H1 (cell line): ENCODE measurements at regions not wholly inside any gene's neighbourhood (a gene's known extent, or its start where the extent isn't known, plus 50 kb on each side); places are given as distances from the start of the nearest gene placed in this dataset.
A peak's percentile ranks its signal among the peaks of the same experiment; 100 is the strongest.

Source experiments
- CTCF ChIA-PET: fragments of 300-600 bp; sonication (Branson Sonifier 250); formaldehyde crosslinking; loops from one replicate; lab custom pipeline; 2021; ENCODE audit not compliant: partially characterized antibody; lab: Charles Lee
- POLR2A ChIA-PET: fragments of 300-600 bp; sonication (Branson Sonifier 250); formaldehyde crosslinking; loops from one replicate; lab custom pipeline; 2021; ENCODE audit warnings: inconsistent platforms; ENCODE audit not compliant: partially characterized antibody; lab: Charles Lee
- DNase-seq, 2 experiments: peaks; one replicate each; pipeline versions ENCODE4 v3.0.0 to v3.0.0-alpha.2; 2010 to 2022; ENCODE audit warnings: low spot score in 2 of 2, low read depth in 1 of 2, mixed read lengths in 1 of 2
- FAIRE-seq: peaks from 2 replicates; lab custom pipeline; 2011; peaks lifted over from hg19 to GRCh38; lab: Jason Lieb, UNC
- H2AFZ ChIP-seq: 2 replicates; pipeline ENCODE4 v1.8.1; 2012; ENCODE audit warnings: low read length, inconsistent platforms
- H2AK5ac ChIP-seq: 2 replicates; pipeline ENCODE4 v1.6.1; 2013; ENCODE audit warnings: low read depth, low read length
- H2BK120ac ChIP-seq: replicated peaks from 2 replicates; pipeline ENCODE3; 2013; ENCODE audit warnings: low read depth, low read length, inconsistent platforms
- H2BK12ac ChIP-seq: 2 replicates; pipeline ENCODE4 v1.6.1; 2013; ENCODE audit warnings: low read depth, low read length
- H2BK15ac ChIP-seq: 2 replicates; pipeline ENCODE4 v1.6.1; 2013; ENCODE audit warnings: low read length
- H2BK20ac ChIP-seq: 2 replicates; pipeline ENCODE4 v1.6.1; 2013; ENCODE audit warnings: low read length
- H2BK5ac ChIP-seq: 2 replicates; pipeline ENCODE4 v1.6.1; 2013; ENCODE audit warnings: low read depth, low read length
- H3K14ac ChIP-seq: 2 replicates; pipeline ENCODE4 v1.6.1; 2013; ENCODE audit warnings: inconsistent platforms; ENCODE audit not compliant: insufficient read length
- H3K18ac ChIP-seq: 2 replicates; pipeline ENCODE4 v1.6.1; 2013; ENCODE audit warnings: low read length; ENCODE audit errors: extremely low read depth
- H3K23ac ChIP-seq: 2 replicates; pipeline ENCODE4 v1.6.1; 2013; ENCODE audit warnings: inconsistent platforms; ENCODE audit not compliant: insufficient read length
- H3K23me2 ChIP-seq: 2 replicates; pipeline ENCODE4 v1.6.1; 2013; ENCODE audit warnings: low read depth, low read length
- H3K27ac ChIP-seq: 2 replicates; pipeline ENCODE4 v1.6.1; 2011; ENCODE audit warnings: low read depth, low read length, inconsistent platforms
- H3K27me3 ChIP-seq, 4 experiments: replicated peaks in 1 of 4; 1 replicate in 1 of 4; 2 replicates in 3 of 4; pipeline versions ENCODE4 v1.6.1 to v1.8.1; 2011 to 2013; ENCODE audit warnings: low read length in 3 of 4, mild to moderate bottlenecking in 3 of 4, inconsistent platforms in 2 of 4, mixed read lengths in 2 of 4, moderate library complexity in 1 of 4; ENCODE audit not compliant: control insufficient read depth in 3 of 4, insufficient read depth in 3 of 4; ENCODE audit errors: extremely low read depth in 1 of 4
- H3K36me3 ChIP-seq, 4 experiments: 2 replicates each; pipeline versions ENCODE4 v1.6.1 to v1.8.1; 2011 to 2013; ENCODE audit warnings: mild to moderate bottlenecking in 4 of 4, low read length in 3 of 4, moderate library complexity in 2 of 4, control low read depth in 1 of 4, inconsistent platforms in 1 of 4; ENCODE audit not compliant: insufficient read depth in 4 of 4, control insufficient read depth in 2 of 4
- H3K4ac ChIP-seq: replicated peaks from 2 replicates; pipeline ENCODE3; 2013; ENCODE audit warnings: low read length, low read depth, mixed read lengths, inconsistent platforms; ENCODE audit not compliant: insufficient read length
- H3K4me1 ChIP-seq, 4 experiments: replicated peaks in 1 of 4; 1 replicate in 1 of 4; 2 replicates in 3 of 4; pipeline versions ENCODE4 v1.6.1 to v1.8.1; 2011 to 2013; ENCODE audit warnings: low read length in 3 of 4, inconsistent platforms in 2 of 4, mixed read lengths in 1 of 4; ENCODE audit not compliant: insufficient read depth in 4 of 4, control insufficient read depth in 3 of 4
- H3K4me2 ChIP-seq, 2 experiments: 2 replicates each; pipeline versions ENCODE4 v1.6.1 to v1.8.1; 2011 to 2013; ENCODE audit warnings: low read depth in 2 of 2, low read length in 2 of 2, control low read depth in 1 of 2, inconsistent platforms in 1 of 2, mild to moderate bottlenecking in 1 of 2; ENCODE audit not compliant: insufficient read depth in 1 of 2
- H3K4me3 ChIP-seq, 4 experiments: fragments of 200-600, 300-600 bp in 1 of 4; sonication (generic), shearing (Covaris generic), sonication (Bioruptor Twin) in 1 of 4; 2 replicates each; pipeline versions ENCODE4 v1.5.1 to v1.8.1; 2011 to 2016; ENCODE audit warnings: low read length in 4 of 4, low read depth in 3 of 4, control low read depth in 2 of 4, inconsistent platforms in 2 of 4, mild to moderate bottlenecking in 2 of 4, mixed read lengths in 1 of 4, moderate library complexity in 1 of 4; ENCODE audit not compliant: insufficient read depth in 2 of 4; ENCODE audit errors: extremely low read depth in 1 of 4
- H3K56ac ChIP-seq: replicated peaks from 2 replicates; pipeline ENCODE3; 2013; ENCODE audit warnings: low read depth, mild to moderate bottlenecking, mixed read lengths, low read length, inconsistent platforms; ENCODE audit not compliant: insufficient read length
- H3K79me1 ChIP-seq: 2 replicates; pipeline ENCODE4 v1.6.1; 2013; ENCODE audit warnings: low read depth, low read length, control low read depth
- H3K79me2 ChIP-seq, 2 experiments: 2 replicates each; pipeline versions ENCODE4 v1.6.1 to v1.8.1; 2012 to 2013; ENCODE audit warnings: low read length in 2 of 2, mild to moderate bottlenecking in 2 of 2, inconsistent platforms in 1 of 2; ENCODE audit not compliant: insufficient read depth in 2 of 2, control insufficient read depth in 1 of 2
- H3K9ac ChIP-seq, 4 experiments: replicated peaks in 1 of 4; 1 replicate in 1 of 4; 2 replicates in 3 of 4; pipeline versions ENCODE4 v1.6.1 to v1.8.1; 2011 to 2013; ENCODE audit warnings: low read depth in 3 of 4, low read length in 3 of 4, control low read depth in 2 of 4, mild to moderate bottlenecking in 2 of 4, moderate library complexity in 2 of 4, inconsistent platforms in 1 of 4; ENCODE audit errors: extremely low read depth in 1 of 4
- H3K9me3 ChIP-seq, 2 experiments: 2 replicates each; pipeline versions ENCODE4 v1.6.1 to v1.8.1; 2012 to 2013; ENCODE audit warnings: mild to moderate bottlenecking in 2 of 2, moderate library complexity in 2 of 2, control low read depth in 1 of 2, inconsistent platforms in 1 of 2, low read depth in 1 of 2, low read length in 1 of 2, mixed read lengths in 1 of 2; ENCODE audit not compliant: insufficient read depth in 2 of 2
- H4K20me1 ChIP-seq, 2 experiments: replicated peaks in 1 of 2; 2 replicates each; pipeline versions ENCODE3 to v1.8.1; 2011 to 2013; ENCODE audit warnings: inconsistent platforms in 2 of 2, low read length in 2 of 2, mild to moderate bottlenecking in 1 of 2; ENCODE audit not compliant: insufficient read depth in 2 of 2, control insufficient read depth in 1 of 2
- H4K5ac ChIP-seq: 2 replicates; pipeline ENCODE4 v1.6.1; 2013; ENCODE audit warnings: low read length, low read depth, mixed read lengths, inconsistent platforms; ENCODE audit not compliant: insufficient read length
- H4K8ac ChIP-seq: 2 replicates; pipeline ENCODE4 v1.8.0; 2013; ENCODE audit warnings: mild to moderate bottlenecking, moderate library complexity, low read length, inconsistent platforms; ENCODE audit not compliant: insufficient read depth; ENCODE audit errors: extremely low read depth
- H4K91ac ChIP-seq: replicated peaks from 2 replicates; pipeline ENCODE3; 2013; ENCODE audit warnings: low read length, mixed read lengths, inconsistent platforms; ENCODE audit not compliant: insufficient read length
- CTBP2 ChIP-seq: IDR thresholded peaks from 2 replicates; pipeline ENCODE4 v1.7.0; 2011; ENCODE audit warnings: borderline replicate concordance, mild to moderate bottlenecking, moderate library complexity, mixed read lengths, low read length; ENCODE audit not compliant: insufficient read depth, insufficient read length
- E2F6 ChIP-seq: IDR thresholded peaks from 2 replicates; pipeline ENCODE4 v1.6.1; 2012; ENCODE audit warnings: inconsistent platforms
- EGR1 ChIP-seq: IDR thresholded peaks from 2 replicates; pipeline ENCODE4 v1.6.1; 2011; ENCODE audit warnings: low read depth, low read length, borderline replicate concordance
- EZH2 ChIP-seq: fragments of 200-600 bp; sonication (generic); IDR thresholded peaks from 2 replicates; pipeline ENCODE4 v1.7.1; 2012; ENCODE audit warnings: low read depth, mild to moderate bottlenecking, moderate library complexity, low read length, inconsistent platforms; ENCODE audit not compliant: severe bottlenecking
- RXRA ChIP-seq: IDR thresholded peaks from 2 replicates; pipeline ENCODE4 v1.6.1; 2011; ENCODE audit warnings: low read depth, mild to moderate bottlenecking, low read length, moderate library complexity; ENCODE audit not compliant: insufficient read depth
- SIN3A ChIP-seq, 2 experiments: IDR thresholded peaks in 1 of 2; conservative IDR thresholded peaks in 1 of 2; 2 replicates each; pipeline ENCODE4 v1.6.1; 2011 to 2012; ENCODE audit warnings: low read length in 2 of 2, improper control_type of control experiment in 1 of 2, low read depth in 1 of 2, mild to moderate bottlenecking in 1 of 2
- SIX5 ChIP-seq: IDR thresholded peaks from 2 replicates; pipeline ENCODE4 v1.6.1; 2011; ENCODE audit warnings: mild to moderate bottlenecking, low read depth, low read length
- SP1 ChIP-seq: IDR thresholded peaks from 2 replicates; pipeline ENCODE4 v1.6.1; 2011; ENCODE audit warnings: low read depth, low read length
- SRF ChIP-seq: IDR thresholded peaks from 2 replicates; pipeline ENCODE4 v1.6.1; 2011; ENCODE audit warnings: mild to moderate bottlenecking, low read depth, low read length, moderate library complexity
- TAF7 ChIP-seq: optimal IDR thresholded peaks from 2 replicates; pipeline ENCODE3; 2011; ENCODE audit warnings: low read depth, mild to moderate bottlenecking, inconsistent platforms, low read length, moderate library complexity, borderline replicate concordance
- TCF12 ChIP-seq: IDR thresholded peaks from 2 replicates; pipeline ENCODE4 v1.6.1; 2011; ENCODE audit warnings: low read depth, mild to moderate bottlenecking, low read length
- WGBS, 2 experiments: shearing (Covaris generic) in 1 of 2; methylation state at CpG; one replicate each; pipeline versions ENCODE4 v1.1.6 to v1.1.7; 2013 to 2015; ENCODE audit warnings: low lambda C conversion rate in 2 of 2, mixed read lengths in 2 of 2, inconsistent platforms in 1 of 2, low coverage in 1 of 2, missing lambda C conversion rate in 1 of 2; ENCODE audit not compliant: insufficient replicate concordance in 2 of 2, insufficient coverage in 1 of 2, insufficient read length in 1 of 2; ENCODE audit errors: extremely low coverage in 1 of 2, missing lambda C conversion rate in 1 of 2; 5-methylcytosine and 5-hydroxymethylcytosine counted together

- Histone ChIP-seq H3K56ac (no peak overlapping the region), H3K18ac (no peak overlapping the region), H2BK20ac (no peak overlapping the region), H4K5ac (no peak overlapping the region), H3K23ac (no peak overlapping the region), H3K79me2 (no peaks in the 10 kb centered on the region), H3K4me3 (no peak overlapping the region), H2AFZ (no peak overlapping the region), H2AK5ac (no peak overlapping the region), H2BK120ac (no peak overlapping the region), H2BK15ac (no peak overlapping the region), H3K4ac (no peak overlapping the region), H3K79me1 (no peaks in the 10 kb centered on the region), H3K9me3 (peaks cover 13 to 16% of the 10 kb centered on the region in 2 experiments), H4K91ac (no peak overlapping the region), H3K36me3 (no peaks in the 10 kb centered on the region), H3K23me2 (no peaks in the 10 kb centered on the region), H3K14ac (no peak overlapping the region), H4K8ac (0 out of 2 replicates have a peak overlapping the region, but pooled peaks have one; percentile 15), H2BK5ac (no peak overlapping the region), H4K20me1 (no peaks in the 10 kb centered on the region), H3K27me3 (no peaks in the 10 kb centered on the region), H3K9ac (no peak overlapping the region), H3K4me2 (no peak overlapping the region), H2BK12ac (no peak overlapping the region), H3K27ac (no peak overlapping the region), H3K4me1 (no peaks in the 10 kb centered on the region; a peak in 1 of 7 replicates)
- CTCF ChIA-PET = interaction anchor here (0.6 kb wide), 1 partner anchor 85 kb away, joined by 3 read pairs; no protein-coding TSS in a partner anchor
- POLR2A ChIA-PET = no interaction called here
- DNase-seq (no peak), FAIRE-seq (no peak)
- 94% methylated on average over 19 of the region's 20 CpGs; no CpG with 5 or more reads in 1 of the 2 experiments for WGBS, 2 experiments
- no peak for TF ChIP-seq SIX5
- no peak for TF ChIP-seq TCF12
- no peak for TF ChIP-seq SP1
- TF ChIP-seq RXRA = no peak
- no peak for TF ChIP-seq SRF
- no peak for TF ChIP-seq E2F6
- no peak for TF ChIP-seq EZH2
- no peak for TF ChIP-seq SIN3A (conservative IDR thresholded peaks at IDR 0.05 in 1 of 2, IDR thresholded peaks at IDR 0.05 in 1 of 2; ENCODE audit: low read depth in 1 of 2, low read length in 2 of 2)
- no peak for TF ChIP-seq EGR1
- no peak for TF ChIP-seq TAF7
- TF ChIP-seq CTBP2 = no peak
These were observed 194.2 kb upstream of the HDAC4 start for GRCh38 chr2:239594772-239595608.
